H1 (cell line): ENCODE measurements at regions not wholly inside any gene's neighbourhood (a gene's known extent, or its start where the extent isn't known, plus 50 kb on each side); places are given as distances from the start of the nearest gene placed in this dataset.

Experiments used
- BACH1 ChIP-seq: IDR thresholded peaks from 2 replicates; pipeline ENCODE4 v1.6.1; 2012; ENCODE audit warnings: low read length, improper control_type of control experiment
- BCL11A ChIP-seq, 2 experiments: IDR thresholded peaks; one replicate each; pipeline ENCODE4 v1.6.1; 2011; ENCODE audit warnings: low read depth in 2 of 2, low read length in 2 of 2, mild to moderate bottlenecking in 2 of 2
- BRCA1 ChIP-seq: IDR thresholded peaks from 2 replicates; pipeline ENCODE4 v1.6.1; 2012; ENCODE audit warnings: low read depth, low read length, improper control_type of control experiment
- CBX8 ChIP-seq: fragments of 300-800, 300-1000 bp; sonication (generic); IDR thresholded peaks from 2 replicates; pipeline ENCODE4 v1.7.1; 2016; ENCODE audit warnings: low read depth, low read length, borderline replicate concordance
- CEBPB ChIP-seq: IDR thresholded peaks from 2 replicates; pipeline ENCODE4 v1.6.1; 2012; ENCODE audit warnings: low read depth, low read length
- CREB1 ChIP-seq: IDR thresholded peaks from 2 replicates; pipeline ENCODE4 v1.6.1; 2012; ENCODE audit warnings: inconsistent platforms
- CTCF ChIP-seq, 3 experiments: IDR thresholded peaks; 1 replicate in 2 of 3; 2 replicates in 1 of 3; pipeline versions ENCODE4 v1.5.1 to v1.6.1; 2011; ENCODE audit warnings: low read length in 3 of 3, mild to moderate bottlenecking in 3 of 3, inconsistent platforms in 2 of 3, low read depth in 1 of 3, moderate library complexity in 1 of 3; ENCODE audit not compliant: insufficient read depth in 1 of 3; ENCODE audit errors: control extremely low read depth in 1 of 3
- E2F6 ChIP-seq: IDR thresholded peaks from 2 replicates; pipeline ENCODE4 v1.6.1; 2012; ENCODE audit warnings: inconsistent platforms
- EP300 ChIP-seq, 2 experiments: IDR thresholded peaks; 1 replicate in 1 of 2; 2 replicates in 1 of 2; pipeline ENCODE4 v1.6.1; 2011 to 2012; ENCODE audit warnings: low read depth in 2 of 2, low read length in 2 of 2, mild to moderate bottlenecking in 2 of 2, borderline replicate concordance in 1 of 2, inconsistent platforms in 1 of 2, moderate library complexity in 1 of 2
- GTF2F1 ChIP-seq: IDR thresholded peaks from 2 replicates; pipeline ENCODE4 v1.6.1; 2012; ENCODE audit warnings: low read depth, low read length, improper control_type of control experiment, borderline replicate concordance
- JUND ChIP-seq: IDR thresholded peaks from 2 replicates; pipeline ENCODE4 v1.6.1; 2011; ENCODE audit warnings: mild to moderate bottlenecking, improper control_type of control experiment, low read length
- KDM4A ChIP-seq: IDR thresholded peaks from one replicate; pipeline ENCODE4 v1.7.1; 2012; ENCODE audit warnings: low read depth, mild to moderate bottlenecking, moderate library complexity, low read length, inconsistent platforms; ENCODE audit not compliant: severe bottlenecking
- PHF8 ChIP-seq: fragments of 200-600 bp; sonication (generic); conservative IDR thresholded peaks from 2 replicates; pipeline ENCODE4 v1.7.1; 2012; ENCODE audit warnings: low read depth, mild to moderate bottlenecking, inconsistent platforms, low read length, moderate library complexity
- RFX5 ChIP-seq: IDR thresholded peaks from 2 replicates; pipeline ENCODE4 v1.6.1; 2011; ENCODE audit warnings: low read depth, low read length, improper control_type of control experiment, borderline replicate concordance
- SIN3A ChIP-seq, 2 experiments: IDR thresholded peaks in 1 of 2; conservative IDR thresholded peaks in 1 of 2; 2 replicates each; pipeline ENCODE4 v1.6.1; 2011 to 2012; ENCODE audit warnings: low read length in 2 of 2, improper control_type of control experiment in 1 of 2, low read depth in 1 of 2, mild to moderate bottlenecking in 1 of 2
- SIRT6 ChIP-seq: IDR thresholded peaks from one replicate; pipeline ENCODE4 v1.7.1; 2012; ENCODE audit warnings: low read length, inconsistent platforms
- SP4 ChIP-seq: IDR thresholded peaks from 2 replicates; pipeline ENCODE4 v1.6.1; 2012; ENCODE audit warnings: low read length, inconsistent platforms
- TAF1 ChIP-seq: IDR thresholded peaks from 2 replicates; pipeline ENCODE4 v1.6.1; 2011; ENCODE audit warnings: mild to moderate bottlenecking, low read depth, low read length
- USF2 ChIP-seq: IDR thresholded peaks from 2 replicates; pipeline ENCODE4 v1.6.1; 2011; ENCODE audit warnings: low read length, improper control_type of control experiment

GRCh38 chr6:14210663-14211561 is 93.3 kb downstream of the CD83 start (continued):
- TF ChIP-seq SIN3A (conservative IDR thresholded peaks at IDR 0.05 in 1 of 2, IDR thresholded peaks at IDR 0.05 in 1 of 2; ENCODE audit: low read depth in 1 of 2, low read length in 2 of 2) (0 out of 4 replicates have a peak, but pooled peaks of 1 of the 2 experiments have one; percentile 41), CEBPB (no peak), RFX5 (peak; percentile 74; the same call in 1 of the 2 replicates), E2F6 (peak; percentile 77), TAF1 (no peak), JUND (no peak), CREB1 (peak; percentile 27), GTF2F1 (no peak), USF2 (peak; percentile 83), CBX8 (no peak), BRCA1 (no peak), CTCF (IDR thresholded peaks at IDR 0.05; ENCODE audit: control extremely low read depth in 1 of 3, insufficient read depth in 1 of 3, low read depth in 1 of 3, low read length in 3 of 3) (peak; percentile 85 to 97 (median 94)), SIRT6 (no peak), BCL11A (IDR thresholded peaks at IDR 0.05; ENCODE audit: low read depth in 2 of 2, low read length in 2 of 2) (no peak), EP300 (IDR thresholded peaks at IDR 0.05; ENCODE audit: borderline replicate concordance in 1 of 2, low read depth in 2 of 2, low read length in 2 of 2) (peak in 1 of 2 experiments; percentile 39; a peak in 1 of 3 replicates), BACH1 (peak; percentile 80), PHF8 (peak; percentile 56; the same call in 1 of the 2 replicates), SP4 (no peak), KDM4A (peak; percentile 95)
